ENCODE measurements at regions not wholly inside any gene's neighbourhood (a gene's known extent, or its start where the extent isn't known, plus 50 kb on each side); places are given as distances from the start of the nearest gene placed in this dataset.

- Mint-ChIP-seq H3K36me3 (no peaks in the 10 kb centered on the region), H3K27ac (no peak overlapping the region), H3K4me3 (no peak overlapping the region), H3K9me3 (ENCODE audit: low read depth) (no peaks in the 10 kb centered on the region), H3K27me3 (peaks cover 5% of the 10 kb centered on the region), H3K4me1 (ENCODE audit: low read depth) (no peaks in the 10 kb centered on the region)
These were observed 204.8 kb downstream of the SETD4 start for GRCh38 chr21:35855484-35855883.

DNA sequence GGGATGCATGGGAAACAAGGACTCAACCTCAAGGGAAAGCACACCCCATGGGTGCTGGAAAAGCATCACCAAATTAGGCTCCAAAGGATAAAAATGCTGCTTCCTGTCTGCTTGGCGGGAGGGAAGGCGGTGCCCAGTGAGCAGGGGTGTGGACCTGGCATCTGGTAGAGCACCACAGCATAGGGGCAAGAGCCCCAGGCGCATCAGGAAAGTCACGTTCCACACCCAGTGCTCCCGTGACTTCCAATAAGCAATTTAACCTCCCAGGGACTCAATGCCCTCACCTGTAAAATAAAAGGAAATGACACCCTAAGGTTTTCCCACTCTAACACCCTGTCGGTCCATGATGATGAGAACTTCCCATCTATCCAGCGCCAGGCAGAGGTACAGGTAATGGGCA lies 206.0 kb downstream of the SETD4 start:
- H3K27ac Mint-ChIP-seq: no peak overlapping the region
- peaks cover 5% of the 10 kb centered on the region for H3K27me3 Mint-ChIP-seq
- H3K9me3 Mint-ChIP-seq (ENCODE audit: low read depth): no peaks in the 10 kb centered on the region
- H3K36me3 Mint-ChIP-seq: no peaks in the 10 kb centered on the region
- H3K4me3 Mint-ChIP-seq: no peak overlapping the region
- no peaks in the 10 kb centered on the region for H3K4me1 Mint-ChIP-seq (ENCODE audit: low read depth)

- Mint-ChIP-seq H3K27me3 (peaks cover 5% of the 10 kb centered on the region), H3K9me3 (ENCODE audit: low read depth) (no peaks in the 10 kb centered on the region), H3K4me3 (no peak overlapping the region), H3K27ac (no peak overlapping the region), H3K4me1 (ENCODE audit: low read depth) (no peaks in the 10 kb centered on the region), H3K36me3 (no peaks in the 10 kb centered on the region)
These were observed 206.7 kb downstream of the SETD4 start for GRCh38 chr21:35853321-35854239.

GRCh38 chr21:35852820-35853219 lies 207.5 kb downstream of the SETD4 start:
- Mint-ChIP-seq H3K4me1 (ENCODE audit: low read depth) (no peaks in the 10 kb centered on the region), H3K36me3 (no peaks in the 10 kb centered on the region), H3K27ac (no peak overlapping the region), H3K27me3 (peaks cover 5% of the 10 kb centered on the region), H3K9me3 (ENCODE audit: low read depth) (no peaks in the 10 kb centered on the region), H3K4me3 (no peak overlapping the region)

GRCh38 chr21:35850542-35851103 lies 209.7 kb downstream of the SETD4 start:
- H3K36me3 Mint-ChIP-seq: no peaks in the 10 kb centered on the region
- H3K27me3 Mint-ChIP-seq: peaks cover 2% of the 10 kb centered on the region
- H3K27ac Mint-ChIP-seq: no peak overlapping the region
- no peak overlapping the region for H3K4me3 Mint-ChIP-seq
- H3K4me1 Mint-ChIP-seq (ENCODE audit: low read depth): no peaks in the 10 kb centered on the region
- H3K9me3 Mint-ChIP-seq (ENCODE audit: low read depth): no peaks in the 10 kb centered on the region

DNA sequence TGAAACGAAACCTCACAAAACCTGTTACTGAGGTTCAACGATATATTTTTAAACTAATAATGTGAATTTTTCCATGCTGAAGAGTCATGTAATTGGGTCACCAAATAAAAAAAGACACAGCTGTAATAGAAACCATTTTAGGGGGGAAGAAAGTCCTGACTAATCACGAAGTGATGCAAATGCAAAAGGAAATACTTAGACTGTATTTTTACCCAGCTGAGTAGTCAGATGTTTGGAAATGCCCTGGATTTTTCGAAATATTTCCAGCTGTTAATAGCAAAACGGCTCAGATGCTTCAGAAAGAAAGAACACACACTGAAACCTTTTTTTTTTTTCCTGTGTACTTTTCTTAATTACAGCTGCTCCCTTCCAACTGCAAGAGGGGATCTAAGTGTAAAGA lies 210.3 kb downstream of the SETD4 start:
- H3K36me3 Mint-ChIP-seq: no peaks in the 10 kb centered on the region
- no peaks in the 10 kb centered on the region for H3K4me1 Mint-ChIP-seq (ENCODE audit: low read depth)
- no peaks in the 10 kb centered on the region for H3K9me3 Mint-ChIP-seq (ENCODE audit: low read depth)
- no peak overlapping the region for H3K27ac Mint-ChIP-seq
- H3K4me3 Mint-ChIP-seq: no peak overlapping the region
- H3K27me3 Mint-ChIP-seq: no peaks in the 10 kb centered on the region

GRCh38 chr21:35849144-35849543 lies 211.2 kb downstream of the SETD4 start:
- Mint-ChIP-seq H3K9me3 (ENCODE audit: low read depth) (no peaks in the 10 kb centered on the region), H3K27ac (no peak overlapping the region), H3K36me3 (no peaks in the 10 kb centered on the region), H3K4me3 (no peak overlapping the region), H3K4me1 (ENCODE audit: low read depth) (no peaks in the 10 kb centered on the region), H3K27me3 (no peaks in the 10 kb centered on the region)

DNA sequence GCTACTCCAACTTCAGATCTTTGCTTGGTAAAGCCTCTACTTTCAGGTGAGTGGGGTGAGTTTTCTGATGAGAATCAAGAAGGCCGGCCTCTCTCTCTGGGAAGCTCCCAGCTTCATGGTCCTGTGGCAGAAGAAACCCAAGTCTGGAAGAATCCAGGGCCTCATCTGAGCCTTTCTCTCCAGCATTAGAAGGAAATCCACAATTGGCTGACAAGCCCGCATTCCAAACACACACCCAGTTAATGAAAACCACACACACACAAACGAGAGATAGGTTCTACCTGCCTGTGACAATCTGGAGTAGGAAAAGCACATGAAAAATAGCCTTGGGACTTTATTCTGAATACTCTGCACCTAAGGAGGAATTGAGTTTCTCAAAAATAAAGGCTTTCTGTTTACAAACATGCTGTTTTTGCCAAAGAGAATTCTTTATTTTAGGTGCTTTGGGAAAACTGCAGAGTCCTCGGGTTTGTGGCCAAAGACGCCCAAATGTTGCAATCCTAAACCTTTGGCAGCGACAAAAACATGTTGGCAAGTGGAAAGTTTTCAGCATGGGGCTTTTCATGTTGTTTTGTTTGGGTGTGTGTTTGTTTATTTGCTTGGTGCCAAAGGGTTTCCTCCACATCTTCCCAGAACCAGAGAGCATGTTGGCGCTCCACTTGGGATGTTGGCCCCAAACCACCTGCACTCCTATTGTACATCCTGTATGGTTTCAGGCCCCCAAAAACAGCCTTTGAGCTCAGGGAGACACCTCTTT lies 216.2 kb downstream of the SETD4 start:
- Mint-ChIP-seq H3K27me3 (peaks cover 1% of the 10 kb centered on the region), H3K4me1 (ENCODE audit: low read depth) (peaks cover 1% of the 10 kb centered on the region), H3K36me3 (no peaks in the 10 kb centered on the region), H3K27ac (no peak overlapping the region), H3K9me3 (ENCODE audit: low read depth) (no peaks in the 10 kb centered on the region), H3K4me3 (no peak overlapping the region)

DNA sequence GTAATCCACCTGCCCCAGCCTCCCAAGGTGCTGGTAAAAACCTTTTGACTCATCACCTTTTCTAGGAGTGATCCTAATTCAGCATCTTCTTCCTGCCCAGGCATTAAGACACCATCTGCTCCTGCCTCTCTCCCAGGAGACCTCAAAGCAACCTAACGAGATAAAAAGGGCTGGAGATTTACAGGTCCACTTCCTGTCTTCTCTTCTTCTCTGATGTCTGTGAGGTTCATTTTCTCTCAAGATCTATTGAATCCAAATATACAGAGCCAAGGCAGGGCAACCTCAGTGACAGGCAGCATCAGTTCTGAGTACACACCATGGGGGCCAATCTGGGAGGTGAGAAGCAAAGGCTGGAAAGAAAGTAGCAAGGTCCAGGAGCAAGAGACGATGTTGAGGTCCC lies 219.4 kb downstream of the SETD4 start:
- peaks cover 1% of the 10 kb centered on the region for H3K27me3 Mint-ChIP-seq

GRCh38 chr21:35840197-35840799 lies 220.0 kb downstream of the SETD4 start:
- Mint-ChIP-seq H3K27me3 (peaks cover 1% of the 10 kb centered on the region), H3K9me3 (ENCODE audit: low read depth) (no peaks in the 10 kb centered on the region), H3K27ac (no peak overlapping the region), H3K4me1 (ENCODE audit: low read depth) (peaks cover 8% of the 10 kb centered on the region), H3K4me3 (no peak overlapping the region), H3K36me3 (no peaks in the 10 kb centered on the region)

More for the DNA sequence above, 219.4 kb downstream of the SETD4 start:
- Mint-ChIP-seq H3K4me3 (no peak overlapping the region), H3K36me3 (no peaks in the 10 kb centered on the region), H3K4me1 (ENCODE audit: low read depth) (peaks cover 8% of the 10 kb centered on the region), H3K9me3 (ENCODE audit: low read depth) (no peaks in the 10 kb centered on the region), H3K27ac (no peak overlapping the region)

DNA sequence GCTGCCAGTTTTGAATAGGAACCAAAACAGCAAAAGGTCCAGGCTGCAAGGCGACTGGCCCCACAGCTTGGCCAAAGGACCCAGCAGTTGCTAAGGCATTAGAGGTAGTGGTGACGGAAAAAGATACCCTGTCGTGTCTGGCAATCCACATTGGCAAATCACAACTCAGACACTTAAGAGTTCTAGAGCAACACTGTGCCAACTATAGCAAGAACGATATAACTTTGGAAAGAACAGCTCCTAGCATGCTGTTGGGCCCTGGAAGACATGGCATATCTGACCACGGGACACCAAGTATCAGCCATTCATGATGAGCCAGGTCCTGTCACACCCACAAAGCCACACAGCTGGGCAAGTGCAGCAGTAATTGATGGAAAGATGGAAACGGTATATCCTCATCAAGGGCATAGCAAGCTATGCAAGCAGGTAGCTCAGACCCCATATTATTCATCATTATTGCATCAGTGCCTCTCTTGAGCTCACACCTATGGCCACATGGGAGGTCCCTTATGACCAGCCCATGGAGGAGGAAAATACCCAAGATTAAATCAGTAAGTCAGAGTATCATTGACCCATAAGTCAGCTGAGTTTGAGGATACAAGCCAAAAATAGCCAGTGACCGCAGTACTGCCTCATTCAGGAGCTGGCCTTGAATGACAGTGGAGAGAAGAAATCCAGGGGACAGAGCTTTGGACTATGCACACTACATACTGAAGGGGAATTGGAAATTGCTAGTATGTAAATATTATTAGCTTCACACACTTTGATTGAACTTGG lies 221.2 kb downstream of the SETD4 start:
- Mint-ChIP-seq H3K27ac (no peak overlapping the region), H3K9me3 (ENCODE audit: low read depth) (no peaks in the 10 kb centered on the region), H3K4me1 (ENCODE audit: low read depth) (peaks cover 9% of the 10 kb centered on the region), H3K4me3 (no peak overlapping the region), H3K36me3 (no peaks in the 10 kb centered on the region), H3K27me3 (peaks cover 1% of the 10 kb centered on the region)

DNA sequence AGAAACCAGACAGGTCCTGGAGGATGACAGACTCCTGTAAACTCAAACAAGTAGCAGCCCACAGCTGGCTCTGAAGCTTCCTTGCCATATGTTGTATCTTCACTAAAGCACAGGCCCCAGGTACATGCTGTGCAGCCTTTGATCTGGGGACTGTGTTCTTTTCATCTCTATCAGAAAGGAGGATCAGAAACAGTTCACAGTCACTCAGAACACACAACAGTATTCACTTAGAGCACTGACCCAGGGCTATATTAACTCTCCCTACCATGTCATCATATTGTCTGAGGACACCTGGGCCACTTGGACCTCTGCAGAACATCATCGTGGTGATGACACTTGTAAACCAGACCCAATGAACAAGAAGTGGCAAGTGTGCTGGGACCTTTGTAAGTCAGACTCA lies 222.0 kb downstream of the SETD4 start:
- Mint-ChIP-seq H3K36me3 (no peaks in the 10 kb centered on the region), H3K9me3 (ENCODE audit: low read depth) (no peaks in the 10 kb centered on the region), H3K4me3 (no peak overlapping the region), H3K27me3 (peaks cover 1% of the 10 kb centered on the region), H3K27ac (no peak overlapping the region), H3K4me1 (ENCODE audit: low read depth) (peaks cover 12% of the 10 kb centered on the region)

DNA sequence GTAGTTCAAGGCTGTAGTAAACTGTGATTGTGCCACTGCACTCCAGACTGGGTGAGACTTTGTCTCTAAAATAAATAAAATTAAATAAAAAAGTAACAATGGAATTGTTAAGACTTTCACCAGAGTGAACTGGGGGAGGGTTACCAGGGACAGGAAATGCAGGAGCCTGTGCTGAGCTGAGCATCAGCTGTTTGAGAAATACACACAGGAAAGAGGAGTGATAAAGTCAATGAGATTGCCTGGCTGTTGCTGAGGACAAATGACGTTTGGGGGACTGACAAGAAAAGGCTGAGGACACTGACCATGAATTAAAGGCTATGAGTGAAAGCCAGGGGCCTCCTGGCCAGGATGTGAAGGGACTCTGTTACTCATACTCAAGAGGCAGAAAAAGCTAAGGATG lies 226.3 kb downstream of the SETD4 start:
- H3K4me1 Mint-ChIP-seq (ENCODE audit: low read depth): peaks cover 16% of the 10 kb centered on the region
- H3K27ac Mint-ChIP-seq: no peak overlapping the region

GRCh38 chr21:35833388-35833787 lies 226.9 kb downstream of the SETD4 start:
- Mint-ChIP-seq H3K27me3 (peaks cover 8% of the 10 kb centered on the region), H3K27ac (no peak overlapping the region), H3K4me1 (ENCODE audit: low read depth) (peaks cover 19% of the 10 kb centered on the region), H3K9me3 (ENCODE audit: low read depth) (no peaks in the 10 kb centered on the region), H3K36me3 (no peaks in the 10 kb centered on the region), H3K4me3 (no peak overlapping the region)

More for the DNA sequence above, 226.3 kb downstream of the SETD4 start:
- Mint-ChIP-seq H3K27me3 (peaks cover 4% of the 10 kb centered on the region), H3K9me3 (ENCODE audit: low read depth) (no peaks in the 10 kb centered on the region), H3K36me3 (no peaks in the 10 kb centered on the region), H3K4me3 (no peak overlapping the region)

Measured in activated naive CD8-positive, alpha-beta T cell (primary cell).